Amniotic stem cell (primary cell): ENCODE measurements at regions not wholly inside any gene's neighbourhood (a gene's known extent, or its start where the extent isn't known, plus 50 kb on each side); places are given as distances from the start of the nearest gene placed in this dataset.
"Not testable (repeated sequence)": the region's sequence is repeated elsewhere in the genome, so short reads cannot be mapped to it uniquely, and the experiment has no call there.

ENCODE experiments used
- DNase-seq: peaks from one replicate; lab custom pipeline; 2025; lab: John Stamatoyannopoulos, UW

DNA sequence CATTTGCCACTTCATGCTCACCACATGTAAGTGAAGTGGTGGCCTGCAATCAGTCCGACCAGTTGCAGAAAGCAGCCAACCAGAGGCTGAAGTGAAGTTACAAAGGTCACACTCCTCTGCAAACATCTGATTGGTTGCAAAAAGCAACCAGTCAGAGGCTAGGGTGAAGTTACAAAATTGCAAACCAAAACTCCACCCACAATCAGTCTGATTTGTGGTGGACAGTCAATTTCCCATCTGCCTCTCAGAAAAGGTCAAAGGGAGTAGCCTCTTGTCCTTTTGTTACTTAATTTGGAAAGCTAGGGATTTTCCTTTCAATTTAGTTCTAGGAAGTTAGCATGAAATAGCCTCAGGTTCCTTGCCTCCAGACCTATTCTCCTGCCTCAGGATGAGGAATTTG is 185.0 kb downstream of the UXS1 start:
- no peak for DNase-seq

- DNase-seq = no peak
Measured at GRCh38 chr2:106004851-106005250, 189.2 kb downstream of the UXS1 start.

- no peak for DNase-seq
Measured at GRCh38 chr2:105999211-105999989, 194.7 kb downstream of the UXS1 start.

DNA sequence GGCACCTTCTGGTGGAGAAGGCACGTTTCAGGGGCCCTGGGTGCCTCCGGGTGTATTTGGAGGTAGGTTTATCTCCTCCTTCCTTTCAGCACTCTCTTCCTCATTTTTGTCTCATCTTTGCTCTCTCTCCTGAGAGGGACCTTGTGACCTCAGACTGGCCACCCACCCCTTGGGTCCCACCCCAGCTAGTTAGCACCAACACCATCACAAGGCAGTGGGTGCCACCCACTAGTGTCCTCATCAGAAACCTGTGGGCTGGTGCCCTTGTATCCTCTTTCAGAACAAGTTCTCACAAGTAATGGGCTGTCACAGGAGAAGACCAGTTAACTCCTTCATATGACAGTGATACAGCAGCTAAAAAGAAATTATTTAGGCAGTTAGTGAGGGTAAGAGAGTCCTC is 196.4 kb downstream of the UXS1 start:
- DNase-seq = no peak

DNA sequence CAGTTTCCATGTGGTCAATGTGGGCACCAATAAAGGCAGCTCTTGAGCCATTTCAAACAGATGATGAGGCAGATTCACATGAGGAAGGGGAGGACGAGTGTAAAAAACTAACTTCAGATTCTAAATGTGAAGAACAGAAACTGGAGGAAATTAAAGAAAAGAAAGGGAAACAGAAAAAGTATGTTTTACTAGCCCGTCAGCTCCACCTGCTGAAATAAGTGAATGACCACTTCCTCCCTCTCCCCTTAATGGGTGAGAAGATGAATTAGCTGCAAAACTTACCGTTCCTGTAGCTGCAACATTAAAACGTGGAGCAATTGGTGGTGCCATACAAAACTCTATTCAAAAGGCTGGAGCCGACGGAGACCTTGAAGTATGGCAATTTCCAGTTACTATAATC is 203.5 kb downstream of the UXS1 start:
- no peak for DNase-seq

GRCh38 chr2:105989803-105990202 is 204.3 kb downstream of the UXS1 start:
- not testable (repeated sequence) for DNase-seq

- DNase-seq = no peak
Measured at GRCh38 chr2:105989070-105989469, 205.0 kb downstream of the UXS1 start.

GRCh38 chr2:105977807-105978206 is 216.3 kb downstream of the UXS1 start:
- no peak for DNase-seq

GRCh38 chr2:105977212-105977611 is 216.9 kb downstream of the UXS1 start:
- peak; percentile 32 for DNase-seq

- DNase-seq = no peak
Measured at GRCh38 chr2:105974812-105975211, 219.3 kb downstream of the UXS1 start.

DNA sequence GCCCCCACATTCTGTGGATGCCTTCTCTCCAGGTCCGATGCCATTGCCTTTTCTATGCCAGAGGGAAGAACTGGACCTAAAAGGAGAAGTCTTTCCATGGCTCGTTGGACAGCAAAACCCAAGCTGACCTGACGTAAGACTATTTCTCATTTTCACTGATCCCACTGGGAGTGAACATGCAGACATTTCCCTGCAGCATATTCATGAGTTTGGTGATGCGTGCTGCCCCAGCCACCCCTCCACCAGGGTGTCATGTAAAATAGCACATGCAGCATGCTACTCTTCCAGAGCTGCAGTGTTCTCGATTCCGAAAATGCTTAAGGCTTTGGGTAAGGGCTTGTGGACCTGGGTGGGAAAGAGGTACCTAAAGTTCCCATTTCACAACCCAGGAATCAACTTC is 221.2 kb downstream of the UXS1 start:
- no peak for DNase-seq

- no peak for DNase-seq
Measured at GRCh38 chr2:105972246-105972645, 221.9 kb downstream of the UXS1 start.

DNA sequence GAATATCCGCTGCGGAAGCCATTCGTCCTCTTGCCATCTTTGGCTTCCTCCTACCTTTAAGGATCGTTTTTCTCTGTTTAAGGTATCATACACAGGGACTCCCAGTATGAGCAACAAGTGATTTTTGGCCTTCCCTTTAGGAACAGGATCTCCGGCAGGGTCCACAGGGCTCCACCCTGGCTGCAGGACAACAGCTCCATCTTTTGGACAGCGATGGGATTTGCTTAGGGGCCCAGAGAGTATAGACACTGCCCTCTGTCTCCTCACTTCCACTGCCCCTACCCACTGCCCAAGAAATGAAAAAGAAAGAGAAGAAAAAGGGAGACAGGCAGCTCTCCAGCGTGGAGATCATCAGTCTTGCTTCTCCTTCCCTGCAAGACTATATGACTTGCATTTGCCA is 224.5 kb downstream of the UXS1 start:
- no peak for DNase-seq

DNA sequence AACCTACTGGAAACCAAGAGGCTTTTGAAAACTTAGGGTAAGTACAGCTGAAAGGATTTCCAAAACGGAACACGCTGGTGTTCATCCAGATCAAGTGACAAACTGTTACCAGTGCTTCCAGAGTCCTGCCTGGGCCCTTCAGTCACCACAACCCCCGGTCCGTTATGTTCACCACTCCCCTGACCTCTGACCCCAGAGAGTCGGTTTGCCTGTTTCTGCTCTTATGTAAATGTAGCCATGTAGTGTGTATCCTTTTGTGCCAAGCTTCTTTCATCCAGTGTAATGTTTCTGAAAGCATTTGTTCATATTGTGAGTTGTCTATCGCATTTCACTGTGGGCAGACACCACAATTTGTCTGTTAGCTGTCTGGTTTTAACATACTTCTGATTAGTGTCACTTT is 217.5 kb downstream of the NCK2 start:
- DNase-seq = no peak

GRCh38 chr2:105961599-105962146 is 217.0 kb downstream of the NCK2 start:
- DNase-seq = no peak

GRCh38 chr2:105959357-105959756 is 214.6 kb downstream of the NCK2 start:
- DNase-seq = no peak

GRCh38 chr2:105954891-105955290 is 210.2 kb downstream of the NCK2 start:
- DNase-seq = no peak

DNA sequence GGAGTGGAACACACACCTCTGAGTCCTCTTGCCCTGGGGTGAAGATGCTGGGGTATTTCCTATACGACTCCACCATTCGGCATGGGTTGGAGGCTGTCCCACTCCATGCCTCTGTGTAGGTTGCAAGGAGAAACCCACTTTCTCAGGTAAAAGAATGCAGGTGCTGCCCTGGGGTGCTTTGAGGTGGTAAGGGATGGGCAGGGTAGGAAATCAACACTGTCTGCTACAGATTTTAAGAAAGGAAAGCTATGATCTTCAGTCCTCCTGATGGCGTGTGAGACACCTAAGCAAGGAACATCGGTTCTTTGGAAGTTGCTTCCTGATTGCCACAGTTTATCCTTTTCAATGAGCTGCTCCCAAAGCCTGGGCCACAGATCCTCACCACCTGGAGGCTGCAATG is 209.2 kb downstream of the NCK2 start:
- DNase-seq = no peak

DNA sequence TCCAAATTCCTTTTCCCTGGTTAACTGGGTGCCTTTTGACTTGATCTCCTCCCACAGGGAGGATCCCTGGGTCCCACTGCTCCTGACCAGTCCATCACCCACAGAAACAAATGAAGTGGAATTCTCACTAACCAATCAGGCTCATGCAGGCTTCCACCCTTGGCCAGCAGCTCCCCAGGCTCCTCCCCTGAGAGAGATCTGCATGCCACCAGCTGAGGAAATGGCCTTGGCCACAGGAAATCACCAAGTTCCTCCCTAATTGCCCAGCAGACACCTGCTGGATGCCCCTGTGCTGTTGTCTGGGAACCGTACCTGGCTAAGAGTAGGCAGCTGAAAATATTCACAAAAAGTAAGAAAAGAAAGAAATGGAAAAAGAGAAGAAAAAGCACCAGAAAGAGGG is 207.4 kb downstream of the NCK2 start:
- DNase-seq = no peak

- no peak for DNase-seq
Measured at GRCh38 chr2:105951384-105951694, 206.6 kb downstream of the NCK2 start.

- DNase-seq = no peak
Measured at GRCh38 chr2:105950521-105951383, 206.0 kb downstream of the NCK2 start.

GRCh38 chr2:105943977-105944376 is 199.3 kb downstream of the NCK2 start:
- DNase-seq = no peak
